ENCODE measurements at regions not wholly inside any gene's neighbourhood (a gene's known extent, or its start where the extent isn't known, plus 50 kb on each side); places are given as distances from the start of the nearest gene placed in this dataset.

DNA sequence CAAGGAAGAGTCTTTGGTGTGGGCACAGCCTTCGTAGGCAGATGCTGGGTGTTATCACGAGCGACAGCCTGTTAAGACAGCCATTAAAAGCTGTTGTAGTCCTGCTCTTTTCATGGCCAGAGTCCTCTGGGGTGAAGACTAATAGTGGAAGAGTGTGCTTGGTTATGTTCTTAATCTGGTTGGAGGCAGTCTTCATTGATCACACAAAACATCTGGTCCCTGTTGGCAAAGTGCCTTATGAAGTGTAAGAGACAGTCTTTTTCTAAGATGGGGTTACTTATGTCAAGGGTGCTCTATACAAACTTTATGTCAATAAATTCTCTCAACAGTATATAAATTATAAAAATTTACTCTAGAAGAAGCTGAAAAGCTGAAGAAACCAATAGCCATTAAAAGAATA, 280.4 kb downstream of the CAAP1 start:
- H3K9me3 ChIP-seq (ENCODE audit: insufficient read depth, low read depth, low read length): no peaks in the 10 kb centered on the region
- no peaks in the 10 kb centered on the region for H3K4me1 Mint-ChIP-seq (ENCODE audit: low read depth, unreplicated experiment)
- TF ChIP-seq, protein P1, sequence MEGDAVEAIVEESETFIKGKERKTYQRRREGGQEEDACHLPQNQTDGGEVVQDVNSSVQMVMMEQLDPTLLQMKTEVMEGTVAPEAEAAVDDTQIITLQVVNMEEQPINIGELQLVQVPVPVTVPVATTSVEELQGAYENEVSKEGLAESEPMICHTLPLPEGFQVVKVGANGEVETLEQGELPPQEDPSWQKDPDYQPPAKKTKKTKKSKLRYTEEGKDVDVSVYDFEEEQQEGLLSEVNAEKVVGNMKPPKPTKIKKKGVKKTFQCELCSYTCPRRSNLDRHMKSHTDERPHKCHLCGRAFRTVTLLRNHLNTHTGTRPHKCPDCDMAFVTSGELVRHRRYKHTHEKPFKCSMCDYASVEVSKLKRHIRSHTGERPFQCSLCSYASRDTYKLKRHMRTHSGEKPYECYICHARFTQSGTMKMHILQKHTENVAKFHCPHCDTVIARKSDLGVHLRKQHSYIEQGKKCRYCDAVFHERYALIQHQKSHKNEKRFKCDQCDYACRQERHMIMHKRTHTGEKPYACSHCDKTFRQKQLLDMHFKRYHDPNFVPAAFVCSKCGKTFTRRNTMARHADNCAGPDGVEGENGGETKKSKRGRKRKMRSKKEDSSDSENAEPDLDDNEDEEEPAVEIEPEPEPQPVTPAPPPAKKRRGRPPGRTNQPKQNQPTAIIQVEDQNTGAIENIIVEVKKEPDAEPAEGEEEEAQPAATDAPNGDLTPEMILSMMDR (IDR thresholded peaks at IDR 0.05; ENCODE audit: insufficient read depth, low read depth, low read length): no peak
- no peak for TF ChIP-seq EZH2 (IDR thresholded peaks at IDR 0.05; ENCODE audit: insufficient read depth, low read length)
- H2AFZ ChIP-seq (ENCODE audit: low read depth, low read length): no peak overlapping the region
- no peak overlapping the region for H3K4me3 Mint-ChIP-seq (ENCODE audit: unreplicated experiment)
- H3K9ac ChIP-seq (ENCODE audit: low read length): no peak overlapping the region
- no peaks in the 10 kb centered on the region for H3K27me3 ChIP-seq (ENCODE audit: insufficient read depth, low read length)
- H3K9me3 Mint-ChIP-seq (ENCODE audit: unreplicated experiment): no peaks in the 10 kb centered on the region
- DNase-seq (ENCODE audit: low read depth): no peak
- FAIRE-seq: no peak
- no peak overlapping the region for H3K4me3 ChIP-seq (ENCODE audit: insufficient read depth, low read depth, low read length)
- H3K36me3 ChIP-seq (ENCODE audit: insufficient read depth, low read length): no peaks in the 10 kb centered on the region
- no peaks in the 10 kb centered on the region for H3K27me3 Mint-ChIP-seq (ENCODE audit: low read depth, unreplicated experiment)
- H3K36me3 Mint-ChIP-seq (ENCODE audit: low read depth, unreplicated experiment): peaks cover 2% of the 10 kb centered on the region
- H3K4me1 ChIP-seq (ENCODE audit: insufficient read depth, low read length): no peaks in the 10 kb centered on the region
- H3K79me2 ChIP-seq (ENCODE audit: insufficient read depth, low read length): no peaks in the 10 kb centered on the region
- no peak overlapping the region for H3K27ac Mint-ChIP-seq (ENCODE audit: unreplicated experiment)
- no peaks in the 10 kb centered on the region for H4K20me1 ChIP-seq (ENCODE audit: insufficient read depth, low read length)
- no peak overlapping the region for H3K4me2 ChIP-seq (ENCODE audit: low read length)
- no peak overlapping the region for H3K27ac ChIP-seq (ENCODE audit: low read depth, low read length)

DNA sequence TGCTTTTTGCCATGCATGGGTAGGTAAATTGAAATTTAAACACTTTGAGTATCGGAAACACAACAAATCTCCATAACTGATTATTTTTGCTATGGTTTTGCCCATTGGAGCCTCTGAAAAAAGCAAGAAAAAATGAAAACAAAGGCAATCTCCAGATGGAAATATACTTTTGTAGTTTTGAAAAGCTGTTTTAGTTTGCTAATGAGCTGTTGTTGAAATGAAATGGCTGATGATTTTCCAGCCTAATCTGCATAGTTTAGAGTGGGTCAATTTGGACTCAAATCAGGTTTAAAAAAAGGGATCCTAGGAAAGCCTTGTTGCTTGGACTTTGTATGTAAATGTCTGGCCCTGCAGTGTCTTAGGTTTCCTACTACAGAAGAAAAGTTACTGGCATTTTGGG, 285.8 kb downstream of the CAAP1 start:
- Histone ChIP-seq H3K36me3 (ENCODE audit: insufficient read depth, low read length) (no peaks in the 10 kb centered on the region), H3K9me3 (ENCODE audit: insufficient read depth, low read depth, low read length) (no peaks in the 10 kb centered on the region), H3K4me2 (ENCODE audit: low read length) (no peak overlapping the region), H3K4me3 (ENCODE audit: insufficient read depth, low read depth, low read length) (no peak overlapping the region), H3K27me3 (ENCODE audit: insufficient read depth, low read length) (no peaks in the 10 kb centered on the region), H3K27ac (ENCODE audit: low read depth, low read length) (no peak overlapping the region), H2AFZ (ENCODE audit: low read depth, low read length) (no peak overlapping the region), H3K9ac (ENCODE audit: low read length) (no peak overlapping the region), H3K4me1 (ENCODE audit: insufficient read depth, low read length) (no peaks in the 10 kb centered on the region), H3K79me2 (ENCODE audit: insufficient read depth, low read length) (no peaks in the 10 kb centered on the region), H4K20me1 (ENCODE audit: insufficient read depth, low read length) (no peaks in the 10 kb centered on the region)
- no peaks in the 10 kb centered on the region for H3K4me1 Mint-ChIP-seq (ENCODE audit: low read depth, unreplicated experiment)
- no peak overlapping the region for H3K27ac Mint-ChIP-seq (ENCODE audit: unreplicated experiment)
- FAIRE-seq (no peak), DNase-seq (ENCODE audit: low read depth) (no peak)
- no peaks in the 10 kb centered on the region for H3K36me3 Mint-ChIP-seq (ENCODE audit: low read depth, unreplicated experiment)
- TF ChIP-seq, protein P1 (IDR thresholded peaks at IDR 0.05; ENCODE audit: insufficient read depth, low read depth, low read length): no peak
- TF ChIP-seq EZH2 (IDR thresholded peaks at IDR 0.05; ENCODE audit: insufficient read depth, low read length): no peak
- H3K27me3 Mint-ChIP-seq (ENCODE audit: low read depth, unreplicated experiment): no peaks in the 10 kb centered on the region
- H3K9me3 Mint-ChIP-seq (ENCODE audit: unreplicated experiment): no peaks in the 10 kb centered on the region
- H3K4me3 Mint-ChIP-seq (ENCODE audit: unreplicated experiment): no peak overlapping the region

DNA sequence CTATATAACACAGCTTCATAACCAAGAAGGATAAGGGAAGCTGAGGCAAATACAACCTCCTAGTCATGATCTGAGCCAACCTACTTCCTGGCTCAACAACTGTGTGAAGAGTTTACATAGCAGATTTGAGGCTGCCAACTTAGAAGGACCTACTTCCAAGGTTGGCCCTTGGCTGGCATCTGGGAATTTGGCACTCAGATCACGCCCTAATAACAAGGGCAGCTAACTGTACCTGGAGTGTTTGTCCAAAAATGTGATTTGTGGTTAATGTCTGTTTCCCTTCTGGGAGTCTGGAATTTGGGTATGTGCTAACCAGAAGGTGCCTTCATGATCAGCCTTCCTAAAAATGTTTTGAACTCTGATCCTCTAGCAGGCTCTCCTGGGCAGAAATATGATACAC, 287.2 kb downstream of the CAAP1 start:
- H3K4me3 Mint-ChIP-seq (ENCODE audit: unreplicated experiment): no peak overlapping the region

More for the DNA sequence above, 287.2 kb downstream of the CAAP1 start:
- H3K9me3 Mint-ChIP-seq (ENCODE audit: unreplicated experiment): no peaks in the 10 kb centered on the region
- Histone ChIP-seq H3K9me3 (ENCODE audit: insufficient read depth, low read depth, low read length) (no peaks in the 10 kb centered on the region), H3K4me3 (ENCODE audit: insufficient read depth, low read depth, low read length) (no peak overlapping the region), H3K27me3 (ENCODE audit: insufficient read depth, low read length) (no peaks in the 10 kb centered on the region), H3K79me2 (ENCODE audit: insufficient read depth, low read length) (no peaks in the 10 kb centered on the region), H3K9ac (ENCODE audit: low read length) (no peak overlapping the region), H4K20me1 (ENCODE audit: insufficient read depth, low read length) (no peaks in the 10 kb centered on the region), H3K4me2 (ENCODE audit: low read length) (no peak overlapping the region), H3K36me3 (ENCODE audit: insufficient read depth, low read length) (no peaks in the 10 kb centered on the region), H3K27ac (ENCODE audit: low read depth, low read length) (no peak overlapping the region), H2AFZ (ENCODE audit: low read depth, low read length) (no peak overlapping the region), H3K4me1 (ENCODE audit: insufficient read depth, low read length) (no peaks in the 10 kb centered on the region)
- no peak for DNase-seq (ENCODE audit: low read depth)
- no peaks in the 10 kb centered on the region for H3K27me3 Mint-ChIP-seq (ENCODE audit: low read depth, unreplicated experiment)
- FAIRE-seq: no peak
- no peaks in the 10 kb centered on the region for H3K36me3 Mint-ChIP-seq (ENCODE audit: low read depth, unreplicated experiment)
- TF ChIP-seq, protein P1 (IDR thresholded peaks at IDR 0.05; ENCODE audit: insufficient read depth, low read depth, low read length): no peak
- no peak for TF ChIP-seq EZH2 (IDR thresholded peaks at IDR 0.05; ENCODE audit: insufficient read depth, low read length)
- no peak overlapping the region for H3K27ac Mint-ChIP-seq (ENCODE audit: unreplicated experiment)
- H3K4me1 Mint-ChIP-seq (ENCODE audit: low read depth, unreplicated experiment): no peaks in the 10 kb centered on the region
